HG03066 (cell line): ENCODE measurements at regions not wholly inside any gene's neighbourhood (a gene's known extent, or its start where the extent isn't known, plus 50 kb on each side); places are given as distances from the start of the nearest gene placed in this dataset.

Source experiments
- ATAC-seq: cut with Tn5 transposase; IDR thresholded peaks from one replicate; pipeline ENCODE4 v1.9.1; 2021; ENCODE audit warnings: low read depth; ENCODE audit not compliant: unreplicated experiment

DNA sequence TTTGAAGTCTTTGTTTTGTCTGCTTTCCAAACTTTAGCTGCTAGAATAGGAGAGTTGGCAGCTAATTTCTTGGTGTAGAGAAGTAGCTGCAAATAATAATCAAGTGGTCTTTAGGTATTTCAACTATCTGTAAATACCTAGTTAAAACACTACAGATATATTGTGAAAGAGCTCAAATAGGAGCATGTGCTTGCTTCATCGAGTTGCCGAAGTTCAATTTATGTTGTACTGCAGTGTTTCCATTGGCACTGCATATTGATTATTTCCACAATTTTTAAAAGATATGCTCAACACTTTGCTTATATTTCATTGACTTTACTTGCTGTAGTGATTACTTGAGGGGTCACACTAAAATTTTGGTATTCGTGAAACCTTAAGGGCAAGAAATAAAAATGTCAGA is 131.6 kb upstream of the BMP4 start:
- no peak for ATAC-seq

- ATAC-seq = no peak
These were observed 133.6 kb upstream of the BMP4 start for GRCh38 chr14:54090274-54090673.

- no peak for ATAC-seq
These were observed 138.1 kb upstream of the BMP4 start for GRCh38 chr14:54094765-54095164.

DNA sequence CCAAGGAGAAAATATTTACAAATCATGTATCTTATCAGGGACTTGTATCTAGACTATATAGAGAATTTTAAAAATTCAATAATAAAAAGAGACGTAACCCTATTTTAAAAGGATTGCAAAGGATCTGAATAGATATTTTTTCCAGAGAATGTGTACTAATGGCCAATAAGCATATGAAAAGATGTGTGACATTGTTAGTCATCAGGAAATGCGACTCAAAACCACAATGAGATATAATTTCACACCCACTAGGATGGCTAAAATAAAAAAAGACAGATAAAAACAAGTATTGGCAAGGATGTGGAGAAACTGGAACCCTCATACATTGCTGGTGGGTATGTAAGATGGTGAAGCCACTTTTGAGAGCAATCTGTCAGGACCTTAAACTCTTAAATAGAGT is 141.9 kb upstream of the BMP4 start:
- ATAC-seq = no peak

DNA sequence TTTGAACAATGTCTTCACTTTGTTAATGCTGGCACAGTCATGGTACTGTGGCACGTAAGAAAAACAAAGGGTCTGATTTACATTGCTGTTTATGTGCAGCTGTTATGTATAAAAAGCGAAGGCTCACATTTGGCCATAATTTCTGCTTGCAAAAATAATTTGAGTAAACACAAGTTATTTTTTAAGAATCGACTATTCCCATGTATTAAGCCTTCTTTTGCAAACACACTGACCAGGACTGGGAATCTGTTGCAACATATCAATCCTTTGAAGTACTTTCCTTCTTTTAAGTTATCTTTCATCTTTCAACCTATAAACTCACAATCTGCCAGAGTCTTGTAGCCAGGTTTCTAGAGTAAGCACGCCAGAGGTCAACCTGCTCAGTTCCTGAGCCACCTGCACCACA is 145.4 kb upstream of the BMP4 start:
- no peak for ATAC-seq

DNA sequence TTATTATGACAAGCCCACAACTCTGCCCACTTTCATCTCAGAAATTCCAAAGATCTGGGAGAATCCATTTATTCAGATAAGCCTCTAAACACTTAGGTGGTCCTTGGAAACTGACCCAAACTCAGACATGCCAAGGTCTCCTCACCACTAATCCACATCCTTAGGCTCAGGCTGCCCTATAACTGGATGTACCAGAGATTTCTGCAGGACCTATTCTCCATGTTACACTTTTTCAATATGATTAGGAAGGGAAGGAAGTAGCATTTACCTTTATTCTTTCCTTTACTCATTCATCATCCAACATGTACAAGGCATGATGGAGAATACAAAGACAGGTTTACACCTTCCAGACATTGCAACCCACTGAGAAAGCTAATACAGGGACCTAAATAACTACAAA is 145.9 kb upstream of the BMP4 start:
- ATAC-seq = no peak

DNA sequence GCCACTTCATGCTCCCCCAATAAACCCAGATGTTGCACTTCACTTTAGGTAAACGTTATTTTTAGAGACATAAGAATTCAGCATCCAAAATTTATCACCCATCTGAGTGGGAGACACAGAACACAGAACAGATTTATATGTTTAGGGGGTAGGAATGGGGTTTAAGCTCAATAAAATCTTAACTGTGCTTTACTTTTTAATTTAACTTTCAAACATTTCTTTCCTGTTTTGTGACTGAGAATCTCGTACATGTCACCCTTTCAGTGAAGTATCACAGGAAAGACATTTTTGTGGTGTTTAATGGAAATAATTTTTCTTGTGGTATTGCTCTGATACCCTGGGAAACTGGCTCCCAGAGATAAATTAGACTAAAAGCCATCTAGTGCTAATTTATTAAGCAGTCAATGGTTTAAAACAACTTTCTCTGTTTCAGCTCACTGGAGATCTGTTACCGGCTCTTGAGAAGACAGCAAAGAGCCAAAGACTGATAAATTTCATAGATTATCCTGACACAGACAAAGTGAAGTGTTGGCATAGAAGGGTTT is 148.0 kb upstream of the BMP4 start:
- ATAC-seq = no peak

- no peak for ATAC-seq
These were observed 148.8 kb upstream of the BMP4 start for GRCh38 chr14:54105406-54105805.

DNA sequence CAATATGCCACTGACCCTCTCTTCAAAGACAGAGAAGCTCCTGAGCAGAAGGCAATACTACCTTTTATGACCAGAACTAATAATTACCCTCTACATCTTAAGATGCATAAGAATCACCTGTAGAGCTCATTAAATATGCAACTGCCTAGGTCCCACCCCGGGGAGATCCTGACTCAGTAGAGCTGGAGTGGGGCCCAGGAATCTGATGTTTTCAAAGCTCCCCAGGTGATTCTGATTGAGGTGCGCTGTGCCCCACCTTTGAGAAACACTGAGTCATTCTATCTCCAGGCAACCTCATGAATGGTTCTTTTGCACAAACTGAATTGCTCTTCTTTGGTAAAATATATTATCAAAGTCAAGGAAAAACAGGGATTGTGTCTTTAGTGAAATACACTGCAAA is 149.3 kb upstream of the BMP4 start:
- no peak for ATAC-seq

- no peak for ATAC-seq
These were observed 150.2 kb upstream of the BMP4 start for GRCh38 chr14:54106661-54107377.

- no peak for ATAC-seq
These were observed 152.2 kb upstream of the BMP4 start for GRCh38 chr14:54108481-54109471.

- no peak for ATAC-seq
These were observed 153.0 kb upstream of the BMP4 start for GRCh38 chr14:54109521-54110120.

GRCh38 chr14:54114941-54115340 is 158.3 kb upstream of the BMP4 start:
- no peak for ATAC-seq

DNA sequence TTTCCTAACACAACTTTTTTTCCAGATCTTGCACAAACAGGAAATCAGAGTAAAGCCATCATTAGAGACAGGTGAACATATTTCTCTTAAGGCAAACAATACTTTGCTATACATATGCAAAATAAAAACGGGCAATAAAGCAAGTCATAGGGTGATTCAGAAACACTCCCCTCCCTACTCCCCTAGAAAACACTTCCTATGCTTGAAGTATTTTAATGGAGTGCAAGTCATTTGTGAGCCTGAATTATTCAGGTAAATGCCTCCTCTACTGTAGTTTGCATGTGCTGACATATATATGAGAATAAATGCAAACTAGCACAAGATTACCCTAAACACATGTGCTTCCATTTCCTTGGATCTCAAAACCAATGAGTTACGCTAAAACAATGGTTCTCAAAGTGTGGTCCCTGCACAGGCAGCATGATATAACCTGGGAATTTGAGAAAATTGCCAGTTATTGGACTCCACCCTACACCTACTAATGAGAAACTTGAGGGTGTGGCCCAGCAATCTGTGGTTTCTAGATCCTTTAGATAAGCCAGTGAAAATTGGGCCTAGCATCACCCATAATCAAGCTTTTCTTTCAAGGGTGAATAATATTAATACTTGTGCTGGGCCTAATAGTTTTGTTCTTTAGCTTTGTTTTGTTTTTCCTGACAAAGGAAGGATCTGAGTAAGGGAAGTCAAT is 159.7 kb upstream of the BMP4 start:
- no peak for ATAC-seq

- ATAC-seq = no peak
These were observed 160.3 kb upstream of the BMP4 start for GRCh38 chr14:54116972-54117371.

- no peak for ATAC-seq
These were observed 160.8 kb upstream of the BMP4 start for GRCh38 chr14:54117396-54117795.

DNA sequence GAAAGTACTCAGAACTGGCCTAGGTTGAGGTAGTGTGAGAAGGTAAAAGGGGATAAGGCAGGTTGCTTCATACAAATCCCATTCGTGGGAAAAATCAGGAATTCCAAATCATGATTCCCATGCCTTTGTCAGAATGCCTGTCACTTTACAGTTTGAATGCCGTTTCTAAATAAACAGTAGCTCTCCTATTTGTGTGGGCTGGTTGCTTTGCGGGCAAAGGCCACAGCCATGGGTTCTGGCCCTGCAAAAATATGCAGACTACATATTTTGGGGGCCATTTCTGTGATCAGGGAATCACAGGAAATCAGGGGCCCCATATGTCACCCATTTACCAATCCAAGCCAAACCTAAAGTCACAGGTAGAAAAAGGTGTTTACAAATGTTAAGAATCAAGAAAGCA is 161.3 kb upstream of the BMP4 start:
- ATAC-seq = no peak

DNA sequence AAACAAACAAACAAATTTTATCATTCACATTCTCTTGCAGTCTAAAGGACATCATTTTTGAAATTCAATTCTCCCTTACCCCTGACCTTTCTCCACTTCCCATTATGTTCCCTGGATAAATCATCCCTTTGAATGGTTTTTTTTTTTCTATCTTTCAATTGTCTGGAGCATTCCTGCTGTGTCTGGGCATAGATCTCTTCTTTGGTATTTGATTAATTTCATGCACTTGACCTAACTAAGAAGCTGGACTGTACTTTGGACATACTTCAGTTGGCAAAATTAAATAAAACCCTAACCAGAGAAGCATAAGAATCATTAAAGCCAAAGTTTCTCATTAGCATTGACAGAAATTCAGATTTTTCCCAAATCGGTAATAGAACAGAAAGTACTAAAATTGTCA is 163.6 kb upstream of the BMP4 start:
- ATAC-seq = no peak

DNA sequence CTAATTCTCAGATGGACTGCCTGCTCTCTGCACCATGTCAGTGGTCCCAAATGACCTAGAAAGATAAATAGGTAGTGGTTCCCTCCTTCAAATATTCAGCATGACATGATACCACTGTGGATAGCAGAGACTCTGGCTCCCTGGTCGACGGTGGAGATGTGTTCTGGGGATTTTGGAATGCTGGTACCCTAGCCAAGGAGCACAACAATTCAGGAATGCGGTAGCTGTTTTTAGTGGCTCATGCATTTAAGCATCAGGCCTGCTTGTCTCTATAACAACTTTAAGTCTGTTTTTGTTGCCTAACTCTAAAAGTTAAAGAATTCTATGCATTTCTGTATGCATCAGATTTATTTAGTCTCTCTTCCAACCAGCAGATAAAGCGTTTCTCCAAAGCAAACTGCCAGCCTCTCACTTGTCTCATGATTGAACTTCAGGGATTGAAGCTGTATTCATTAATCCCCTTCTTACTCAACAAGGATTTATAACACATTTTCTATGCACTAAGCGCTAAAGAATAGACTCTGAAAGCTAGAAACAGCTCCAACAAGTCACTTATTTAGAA is 164.9 kb upstream of the BMP4 start:
- no peak for ATAC-seq

GRCh38 chr14:54123841-54124240 is 167.2 kb upstream of the BMP4 start:
- ATAC-seq = no peak
